HEK293T (cell line): ENCODE measurements at regions not wholly inside any gene's neighbourhood (a gene's known extent, or its start where the extent isn't known, plus 50 kb on each side); places are given as distances from the start of the nearest gene placed in this dataset.

Source experiments
- ARNT ChIP-seq: fragments of 450-650 bp; IDR thresholded peaks from 2 replicates; pipeline ENCODE4 v1.6.1; 2017; ENCODE audit warnings: mild to moderate bottlenecking
- BHLHE40 ChIP-seq: fragments of 450-650 bp; IDR thresholded peaks from 2 replicates; pipeline ENCODE4 v1.6.1; 2016; ENCODE audit warnings: mild to moderate bottlenecking, moderate library complexity, borderline replicate concordance
- ELF4 ChIP-seq: fragments of 450-650 bp; IDR thresholded peaks from 2 replicates; pipeline ENCODE4 v1.6.1; 2017; ENCODE audit warnings: antibody characterized with exemption
- FOXA1 ChIP-seq: fragments of 450-650 bp; IDR thresholded peaks from 2 replicates; pipeline ENCODE4 v1.6.1; 2016; ENCODE audit warnings: mild to moderate bottlenecking
- FOXM1 ChIP-seq: fragments of 450-650 bp; IDR thresholded peaks from 2 replicates; pipeline ENCODE4 v1.6.1; 2017; ENCODE audit warnings: mild to moderate bottlenecking, borderline replicate concordance
- HDGF ChIP-seq: fragments of 450-650 bp; IDR thresholded peaks from 2 replicates; pipeline ENCODE4 v1.6.1; 2017; ENCODE audit warnings: antibody characterized with exemption, borderline replicate concordance
- SP1 ChIP-seq: fragments of 450-650 bp; IDR thresholded peaks from 2 replicates; pipeline ENCODE4 v1.6.1; 2017
- SUZ12 ChIP-seq: fragments of 450-650 bp; IDR thresholded peaks from 2 replicates; pipeline ENCODE4 v1.6.1; 2016; ENCODE audit warnings: mild to moderate bottlenecking
- TARDBP ChIP-seq: fragments of 450-650 bp; IDR thresholded peaks from 2 replicates; pipeline ENCODE4 v1.6.1; 2016
- ZNF384 ChIP-seq: fragments of 450-650 bp; IDR thresholded peaks from 2 replicates; pipeline ENCODE4 v1.6.1; 2016

GRCh38 chr10:129364949-129365348 lies 102.1 kb upstream of the MGMT start:
- TF ChIP-seq TARDBP (no peak), FOXA1 (no peak), ZNF384 (no peak), BHLHE40 (no peak), SP1 (no peak), SUZ12 (no peak), ELF4 (no peak), ARNT (no peak), FOXM1 (no peak), HDGF (no peak)
